Neural cell (in vitro differentiated cells): ENCODE measurements at regions not wholly inside any gene's neighbourhood (a gene's known extent, or its start where the extent isn't known, plus 50 kb on each side); places are given as distances from the start of the nearest gene placed in this dataset.

Experiments used
- H2AFZ ChIP-seq: fragments of 200-600, 300-800 bp; sonication (generic), shearing (Covaris generic); 2 replicates; pipeline ENCODE4 v1.6.0; 2014; ENCODE audit warnings: low read depth, mild to moderate bottlenecking, antibody characterized with exemption, low read length, moderate library complexity
- H3F3A ChIP-seq: fragments of 200-600 bp; shearing (Covaris generic); 2 replicates; pipeline ENCODE4 v1.6.1; 2016; ENCODE audit warnings: mild to moderate bottlenecking, moderate library complexity, mixed read lengths, antibody characterized with exemption, low read length; ENCODE audit not compliant: insufficient read depth, poor library complexity, severe bottlenecking
- H3K27ac ChIP-seq: fragments of 200-600, 300-800 bp; sonication (generic), shearing (Covaris generic); 2 replicates; pipeline ENCODE4 v1.5.1; 2014; ENCODE audit warnings: mild to moderate bottlenecking, low read length, moderate library complexity
- H3K27me3 ChIP-seq: fragments of 300-800, 200-600 bp; sonication (generic), shearing (Covaris generic); 2 replicates; pipeline ENCODE4 v1.6.0; 2014; ENCODE audit warnings: mild to moderate bottlenecking, low read depth, low read length, moderate library complexity; ENCODE audit not compliant: insufficient read depth
- H3K36me3 ChIP-seq: fragments of 300-800, 200-600 bp; sonication (generic), shearing (Covaris generic); 2 replicates; pipeline ENCODE4 v1.5.1; 2014; ENCODE audit warnings: mild to moderate bottlenecking, antibody characterized with exemption, low read length, moderate library complexity; ENCODE audit not compliant: insufficient read depth
- H3K4me2 ChIP-seq: fragments of 300-800, 200-600 bp; sonication (generic), shearing (Covaris generic); 2 replicates; pipeline ENCODE4 v1.6.0; 2014; ENCODE audit warnings: mild to moderate bottlenecking, low read length
- H3K4me3 ChIP-seq: fragments of 300-800, 200-600 bp; sonication (generic), shearing (Covaris generic); 2 replicates; pipeline ENCODE4 v1.5.1; 2014; ENCODE audit warnings: mild to moderate bottlenecking, low read length, moderate library complexity
- H3K79me2 ChIP-seq: fragments of 200-600 bp; shearing (Covaris generic); replicated peaks from 2 replicates; pipeline ENCODE4 v1.6.0; 2014; ENCODE audit warnings: mild to moderate bottlenecking, low read length, moderate library complexity; ENCODE audit not compliant: insufficient read depth
- H3K9ac ChIP-seq: fragments of 300-800, 200-600 bp; sonication (generic), shearing (Covaris generic); 2 replicates; pipeline ENCODE4 v1.6.1; 2016; ENCODE audit warnings: mild to moderate bottlenecking, low read length, mixed read lengths
- H3K9me2 ChIP-seq: fragments of 200-600 bp; shearing (Covaris generic); 2 replicates; pipeline ENCODE4 v1.6.1; 2016; ENCODE audit warnings: mild to moderate bottlenecking, low read length, mixed read lengths; ENCODE audit not compliant: insufficient read depth
- H3K9me3 ChIP-seq: fragments of 200-600, 300-800 bp; sonication (generic), shearing (Covaris generic); 2 replicates; pipeline ENCODE4 v1.6.1; 2016; ENCODE audit warnings: mild to moderate bottlenecking, mixed run types, low read length, moderate library complexity, mixed read lengths
- H4K20me1 ChIP-seq: fragments of 200-600 bp; shearing (Covaris generic); 2 replicates; pipeline ENCODE4 v1.6.1; 2016; ENCODE audit warnings: mild to moderate bottlenecking, mixed run types; ENCODE audit not compliant: insufficient read depth
- CTCF ChIP-seq: fragments of 450-650 bp; IDR thresholded peaks from 2 replicates; pipeline ENCODE4 v1.5.1; 2014; ENCODE audit warnings: antibody characterized with exemption, mild to moderate bottlenecking, moderate library complexity; ENCODE audit not compliant: poor library complexity, severe bottlenecking
- EP300 ChIP-seq: fragments of 450-650 bp; conservative IDR thresholded peaks from 2 replicates; pipeline ENCODE4 v1.6.1; 2014; ENCODE audit warnings: antibody characterized with exemption, mild to moderate bottlenecking, moderate library complexity; ENCODE audit not compliant: poor library complexity, severe bottlenecking
- EZH2 ChIP-seq: fragments of 200-600, 300-800 bp; shearing (Covaris generic), sonication (generic); IDR thresholded peaks from 2 replicates; pipeline ENCODE4 v1.6.1; 2014; ENCODE audit warnings: antibody characterized with exemption, low read length, borderline replicate concordance, mild to moderate bottlenecking; ENCODE audit not compliant: insufficient read depth, poor library complexity, severe bottlenecking
- MXI1 ChIP-seq: fragments of 450-650 bp; conservative IDR thresholded peaks from 2 replicates; pipeline ENCODE4 v1.6.1; 2014; ENCODE audit warnings: antibody characterized with exemption, mild to moderate bottlenecking; ENCODE audit not compliant: poor library complexity, severe bottlenecking
- POLR2AphosphoS5 ChIP-seq: IDR thresholded peaks from 2 replicates; pipeline ENCODE4 v1.6.1; 2012
- RAD21 ChIP-seq: fragments of 450-650 bp; conservative IDR thresholded peaks from 2 replicates; pipeline ENCODE4 v1.6.1; 2014; ENCODE audit warnings: antibody characterized with exemption, mild to moderate bottlenecking, moderate library complexity
- SMC3 ChIP-seq: fragments of 450-650 bp; conservative IDR thresholded peaks from 2 replicates; pipeline ENCODE4 v1.6.1; 2014; ENCODE audit warnings: antibody characterized with exemption, mild to moderate bottlenecking, moderate library complexity; ENCODE audit not compliant: poor library complexity
- TAF1 ChIP-seq: IDR thresholded peaks from 2 replicates; pipeline ENCODE4 v1.6.1; 2012; ENCODE audit warnings: low read depth
- TF ChIP-seq, protein P1 (sequence below): IDR thresholded peaks from 2 replicates; pipeline ENCODE4 v1.6.1; 2012; ENCODE audit warnings: borderline replicate concordance

DNA sequence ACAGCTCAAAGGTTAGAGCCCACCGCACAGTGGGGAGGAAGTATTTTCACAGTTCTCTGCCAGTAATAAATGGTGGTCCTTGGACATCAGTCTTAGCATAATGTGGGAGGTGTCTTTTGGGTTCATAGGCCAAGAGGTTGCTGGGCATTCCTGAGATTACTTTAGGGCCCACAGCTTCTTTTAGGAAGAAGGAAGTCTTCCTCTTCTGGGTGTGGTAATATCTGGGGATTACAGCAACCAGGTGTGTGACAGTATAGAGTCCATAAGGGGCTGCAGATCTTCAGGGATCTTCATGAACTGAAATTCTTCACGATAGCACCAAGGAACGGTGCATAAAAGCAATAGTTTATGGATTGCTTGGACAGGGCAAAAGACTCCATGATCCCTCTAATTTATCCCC is 56.2 kb upstream of the PTGR2 start:
- H3K4me3 ChIP-seq: no peak overlapping the region
- no peak overlapping the region for H3K27ac ChIP-seq
- no peaks in the 10 kb centered on the region for H3K27me3 ChIP-seq
- H3F3A ChIP-seq: no peaks in the 10 kb centered on the region
- H3K9ac ChIP-seq: no peak overlapping the region
- H3K79me2 ChIP-seq: no peaks in the 10 kb centered on the region
- H2AFZ ChIP-seq: no peak overlapping the region
- H3K4me2 ChIP-seq: no peak overlapping the region
- H3K9me2 ChIP-seq: no peaks in the 10 kb centered on the region
- H3K9me3 ChIP-seq: no peaks in the 10 kb centered on the region
- TF ChIP-seq RAD21 (no peak), POLR2AphosphoS5 (no peak), TAF1 (no peak), SMC3 (no peak), EZH2 (no peak), MXI1 (no peak), CTCF (no peak), EP300 (no peak)
- TF ChIP-seq, protein P1, sequence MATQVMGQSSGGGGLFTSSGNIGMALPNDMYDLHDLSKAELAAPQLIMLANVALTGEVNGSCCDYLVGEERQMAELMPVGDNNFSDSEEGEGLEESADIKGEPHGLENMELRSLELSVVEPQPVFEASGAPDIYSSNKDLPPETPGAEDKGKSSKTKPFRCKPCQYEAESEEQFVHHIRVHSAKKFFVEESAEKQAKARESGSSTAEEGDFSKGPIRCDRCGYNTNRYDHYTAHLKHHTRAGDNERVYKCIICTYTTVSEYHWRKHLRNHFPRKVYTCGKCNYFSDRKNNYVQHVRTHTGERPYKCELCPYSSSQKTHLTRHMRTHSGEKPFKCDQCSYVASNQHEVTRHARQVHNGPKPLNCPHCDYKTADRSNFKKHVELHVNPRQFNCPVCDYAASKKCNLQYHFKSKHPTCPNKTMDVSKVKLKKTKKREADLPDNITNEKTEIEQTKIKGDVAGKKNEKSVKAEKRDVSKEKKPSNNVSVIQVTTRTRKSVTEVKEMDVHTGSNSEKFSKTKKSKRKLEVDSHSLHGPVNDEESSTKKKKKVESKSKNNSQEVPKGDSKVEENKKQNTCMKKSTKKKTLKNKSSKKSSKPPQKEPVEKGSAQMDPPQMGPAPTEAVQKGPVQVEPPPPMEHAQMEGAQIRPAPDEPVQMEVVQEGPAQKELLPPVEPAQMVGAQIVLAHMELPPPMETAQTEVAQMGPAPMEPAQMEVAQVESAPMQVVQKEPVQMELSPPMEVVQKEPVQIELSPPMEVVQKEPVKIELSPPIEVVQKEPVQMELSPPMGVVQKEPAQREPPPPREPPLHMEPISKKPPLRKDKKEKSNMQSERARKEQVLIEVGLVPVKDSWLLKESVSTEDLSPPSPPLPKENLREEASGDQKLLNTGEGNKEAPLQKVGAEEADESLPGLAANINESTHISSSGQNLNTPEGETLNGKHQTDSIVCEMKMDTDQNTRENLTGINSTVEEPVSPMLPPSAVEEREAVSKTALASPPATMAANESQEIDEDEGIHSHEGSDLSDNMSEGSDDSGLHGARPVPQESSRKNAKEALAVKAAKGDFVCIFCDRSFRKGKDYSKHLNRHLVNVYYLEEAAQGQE: no peak
- H4K20me1 ChIP-seq: no peaks in the 10 kb centered on the region
- no peaks in the 10 kb centered on the region for H3K36me3 ChIP-seq

DNA sequence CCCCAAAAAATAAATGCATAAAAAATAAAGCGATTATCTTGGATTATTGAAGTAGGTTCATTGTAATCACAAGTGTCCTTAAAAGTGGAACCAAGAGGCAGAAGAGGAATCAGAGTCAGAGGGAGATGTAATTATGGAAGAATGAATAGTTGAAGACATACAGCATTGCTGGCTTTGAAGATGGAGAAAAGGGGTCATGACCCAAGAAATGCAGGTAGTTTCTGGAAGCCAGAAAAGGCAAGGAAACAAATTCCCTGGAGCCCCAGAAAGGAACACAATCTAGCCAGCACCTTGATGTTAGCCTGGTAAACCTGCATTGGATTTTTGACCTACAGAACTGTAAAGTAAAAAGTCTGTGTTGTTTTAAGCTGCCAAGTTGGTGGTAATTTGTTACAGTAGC is 57.5 kb upstream of the PTGR2 start:
- Histone ChIP-seq H3K27ac (no peak overlapping the region), H2AFZ (no peak overlapping the region), H3K9me2 (no peaks in the 10 kb centered on the region)

More for the DNA sequence above, 57.5 kb upstream of the PTGR2 start:
- no peaks in the 10 kb centered on the region for H3F3A ChIP-seq
- no peaks in the 10 kb centered on the region for H3K79me2 ChIP-seq
- no peaks in the 10 kb centered on the region for H3K36me3 ChIP-seq
- no peak overlapping the region for H3K9ac ChIP-seq
- TF ChIP-seq EZH2 (no peak), CTCF (no peak), SMC3 (no peak), TAF1 (no peak), RAD21 (no peak), EP300 (no peak), MXI1 (no peak), POLR2AphosphoS5 (no peak)
- TF ChIP-seq, protein P1: no peak
- H3K4me2 ChIP-seq: no peak overlapping the region
- no peak overlapping the region for H3K4me3 ChIP-seq
- H3K27me3 ChIP-seq: no peaks in the 10 kb centered on the region
- H3K9me3 ChIP-seq: no peaks in the 10 kb centered on the region
- no peaks in the 10 kb centered on the region for H4K20me1 ChIP-seq
